A673 (cell line): ENCODE measurements at regions not wholly inside any gene's neighbourhood (a gene's known extent, or its start where the extent isn't known, plus 50 kb on each side); places are given as distances from the start of the nearest gene placed in this dataset.

Experiments
- EZH2 ChIP-seq: fragments of 200-600 bp; sonication (generic); IDR thresholded peaks from 2 replicates; pipeline ENCODE4 v1.6.1; 2017; ENCODE audit warnings: borderline replicate concordance, low read depth, mild to moderate bottlenecking, mixed read lengths, antibody characterized with exemption, low read length; ENCODE audit not compliant: poor library complexity, severe bottlenecking
- TF ChIP-seq, protein P1 (sequence below): fragments of 300-800, 200-600 bp; sonication (generic); conservative IDR thresholded peaks from 2 replicates; pipeline ENCODE4 v1.5.1; 2017; ENCODE audit warnings: low read depth, mild to moderate bottlenecking, antibody characterized with exemption, low read length, moderate library complexity, mixed read lengths

- TF ChIP-seq, protein P1, sequence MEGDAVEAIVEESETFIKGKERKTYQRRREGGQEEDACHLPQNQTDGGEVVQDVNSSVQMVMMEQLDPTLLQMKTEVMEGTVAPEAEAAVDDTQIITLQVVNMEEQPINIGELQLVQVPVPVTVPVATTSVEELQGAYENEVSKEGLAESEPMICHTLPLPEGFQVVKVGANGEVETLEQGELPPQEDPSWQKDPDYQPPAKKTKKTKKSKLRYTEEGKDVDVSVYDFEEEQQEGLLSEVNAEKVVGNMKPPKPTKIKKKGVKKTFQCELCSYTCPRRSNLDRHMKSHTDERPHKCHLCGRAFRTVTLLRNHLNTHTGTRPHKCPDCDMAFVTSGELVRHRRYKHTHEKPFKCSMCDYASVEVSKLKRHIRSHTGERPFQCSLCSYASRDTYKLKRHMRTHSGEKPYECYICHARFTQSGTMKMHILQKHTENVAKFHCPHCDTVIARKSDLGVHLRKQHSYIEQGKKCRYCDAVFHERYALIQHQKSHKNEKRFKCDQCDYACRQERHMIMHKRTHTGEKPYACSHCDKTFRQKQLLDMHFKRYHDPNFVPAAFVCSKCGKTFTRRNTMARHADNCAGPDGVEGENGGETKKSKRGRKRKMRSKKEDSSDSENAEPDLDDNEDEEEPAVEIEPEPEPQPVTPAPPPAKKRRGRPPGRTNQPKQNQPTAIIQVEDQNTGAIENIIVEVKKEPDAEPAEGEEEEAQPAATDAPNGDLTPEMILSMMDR, result no peak
- TF ChIP-seq EZH2, result no peak
Observed at GRCh38 chr4:20621476-20621875, 78.8 kb upstream of the PACRGL start.
